Activated CD8-positive, alpha-beta memory T cell treated with anti-CD3 and anti-CD28 coated beads, Interleukin-2, amount 50 U/mL, for 48 hours (primary cell): ENCODE measurements at regions not wholly inside any gene's neighbourhood (a gene's known extent, or its start where the extent isn't known, plus 50 kb on each side); places are given as distances from the start of the nearest gene placed in this dataset.

Experiments
- DNase-seq: peaks from one replicate; pipeline ENCODE4 v3.0.0-alpha.2; 2020

DNA sequence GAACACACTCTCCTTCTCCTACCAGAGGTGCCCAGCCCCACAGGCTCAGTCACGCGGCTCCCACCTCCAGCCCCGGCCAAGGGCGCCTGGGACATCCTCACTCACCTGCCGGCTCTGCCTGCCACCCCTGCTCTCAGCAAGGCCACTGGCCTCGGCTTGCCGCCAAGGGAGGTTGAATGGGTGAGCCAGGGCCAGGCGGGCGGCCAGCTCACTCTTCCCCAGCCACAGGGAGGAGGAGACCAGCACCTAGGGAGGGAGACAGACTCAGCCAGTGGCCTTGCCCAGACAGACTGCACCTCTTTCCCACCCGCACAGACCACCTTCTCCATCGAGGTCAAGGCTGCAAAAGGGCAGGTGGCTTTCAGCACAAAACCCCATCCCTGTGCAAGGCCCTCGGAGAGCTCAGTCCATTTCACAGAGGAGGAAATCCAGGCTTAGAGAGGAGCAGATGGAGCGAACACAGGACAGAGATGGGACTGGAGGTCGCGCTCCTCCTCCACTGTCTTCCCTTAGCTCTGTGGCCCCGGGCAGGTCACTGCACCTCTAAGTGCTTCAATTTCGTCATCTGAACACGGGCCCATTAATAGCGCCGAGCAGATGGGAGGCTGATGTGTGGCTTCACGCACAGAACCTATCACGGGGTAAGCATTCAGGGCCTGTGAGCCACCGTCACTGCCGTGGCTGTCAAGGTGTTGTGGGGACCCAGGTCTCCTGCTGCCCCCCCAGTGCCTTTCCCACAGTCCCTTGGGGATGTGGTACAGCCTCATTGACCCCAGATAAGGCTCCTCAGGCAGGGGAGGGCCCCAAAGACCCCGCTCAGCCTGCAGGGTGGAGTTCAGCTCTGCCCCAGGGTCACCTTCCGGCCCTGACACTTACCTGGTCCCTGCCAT lies 56.1 kb downstream of the RMI2 start:
- DNase-seq: no peak

DNA sequence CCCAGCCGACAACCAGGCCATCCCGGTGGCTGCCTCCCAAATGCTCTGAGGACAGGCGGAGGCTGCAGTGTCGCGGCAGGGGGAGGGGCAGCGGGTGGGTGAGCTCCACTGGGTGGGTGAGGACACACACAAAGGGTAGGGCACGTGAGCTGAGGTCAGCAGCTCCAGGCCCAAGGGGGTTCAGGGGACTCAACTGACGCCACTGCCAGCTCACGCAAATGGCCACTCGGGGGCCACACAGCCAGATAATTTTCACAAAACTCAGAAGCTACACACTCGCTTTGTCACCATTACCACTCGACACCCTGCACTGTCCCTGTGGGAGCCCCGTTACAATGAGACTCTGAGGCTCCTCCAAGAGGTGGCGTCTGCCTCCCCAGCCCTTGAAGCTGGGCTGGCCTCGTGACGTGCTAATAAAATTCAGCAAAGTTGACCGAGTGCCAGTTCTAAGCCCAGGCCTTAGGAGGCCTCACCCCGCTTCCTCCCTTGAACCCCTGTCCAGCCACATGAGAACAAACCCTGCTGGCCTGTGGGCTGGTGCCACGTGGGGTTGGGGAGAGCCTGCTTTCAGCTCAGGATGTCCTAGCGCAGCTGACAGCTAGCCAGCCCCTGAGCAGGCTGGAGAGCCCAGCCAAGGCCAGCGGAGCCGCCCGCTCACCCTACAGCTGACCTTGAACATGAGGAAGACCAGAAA lies 56.9 kb downstream of the RMI2 start:
- no peak for DNase-seq

DNA sequence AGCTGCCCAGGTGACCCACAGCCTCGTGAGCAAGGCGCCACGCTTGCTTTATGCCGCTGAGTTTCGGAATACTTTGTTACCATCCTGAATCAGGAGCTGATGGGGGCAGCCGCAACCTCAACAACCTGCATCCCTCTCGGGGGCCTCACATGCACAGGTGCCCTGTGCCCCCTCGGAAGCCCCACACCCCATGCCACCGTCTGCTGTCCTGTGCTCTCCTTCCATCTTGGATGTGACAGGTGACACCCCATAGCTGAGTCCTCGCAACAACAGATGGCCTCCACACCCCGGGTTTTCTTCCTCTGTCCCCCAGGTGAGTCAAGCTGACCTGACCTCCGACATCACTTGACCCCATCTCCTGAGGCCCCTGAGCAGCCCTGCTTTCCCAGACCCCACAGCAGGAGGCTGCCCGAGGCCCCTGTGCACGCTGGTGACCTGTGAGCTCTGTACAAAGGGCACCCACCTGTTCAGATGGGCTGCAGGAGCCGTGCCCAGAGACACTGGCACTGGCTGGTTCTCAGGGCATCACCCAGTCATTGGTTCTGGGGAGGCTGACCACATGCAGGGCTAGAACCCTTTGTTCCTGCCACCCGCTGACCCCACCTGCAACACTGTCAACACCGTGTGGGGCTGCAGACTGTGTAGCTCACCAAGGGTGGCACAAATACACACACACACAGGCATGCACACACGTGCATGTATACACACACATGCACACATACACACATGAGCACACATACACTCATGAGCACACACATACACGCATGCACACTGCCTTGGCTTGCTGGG lies 57.7 kb downstream of the RMI2 start:
- no peak for DNase-seq

DNA sequence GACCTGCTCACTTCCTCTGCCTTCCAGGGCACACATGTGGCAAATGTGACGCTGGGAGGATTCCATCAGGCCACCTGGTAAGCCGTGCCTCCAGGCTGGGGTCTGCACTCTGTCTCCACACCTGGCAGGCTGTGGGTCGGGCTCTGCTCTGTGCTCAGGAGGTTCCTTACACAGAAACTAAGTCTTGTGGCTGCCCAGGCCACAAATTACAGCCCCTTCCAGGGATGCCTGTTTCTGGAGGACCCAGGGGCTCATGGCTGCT lies 58.2 kb downstream of the RMI2 start:
- no peak for DNase-seq

DNA sequence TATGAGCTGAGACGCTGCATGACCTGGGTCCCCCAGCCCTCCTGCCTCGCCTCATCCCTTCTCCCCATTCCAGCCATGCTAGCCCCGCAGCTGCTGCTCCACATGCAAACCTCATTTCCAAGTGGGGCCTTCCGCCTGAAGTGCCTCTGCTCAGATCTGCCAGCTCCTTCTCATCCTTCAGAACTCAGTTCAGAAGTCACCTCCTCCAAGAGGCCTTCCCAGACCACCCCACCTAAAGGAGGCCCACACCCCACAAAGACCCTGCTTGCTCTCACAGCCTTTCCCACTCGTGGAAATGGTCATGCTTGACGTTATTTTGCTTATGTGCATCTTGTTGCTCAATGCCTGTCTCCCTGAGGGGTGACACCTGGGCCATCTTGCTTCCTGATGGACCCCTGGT lies 58.7 kb downstream of the RMI2 start:
- DNase-seq: no peak

DNA sequence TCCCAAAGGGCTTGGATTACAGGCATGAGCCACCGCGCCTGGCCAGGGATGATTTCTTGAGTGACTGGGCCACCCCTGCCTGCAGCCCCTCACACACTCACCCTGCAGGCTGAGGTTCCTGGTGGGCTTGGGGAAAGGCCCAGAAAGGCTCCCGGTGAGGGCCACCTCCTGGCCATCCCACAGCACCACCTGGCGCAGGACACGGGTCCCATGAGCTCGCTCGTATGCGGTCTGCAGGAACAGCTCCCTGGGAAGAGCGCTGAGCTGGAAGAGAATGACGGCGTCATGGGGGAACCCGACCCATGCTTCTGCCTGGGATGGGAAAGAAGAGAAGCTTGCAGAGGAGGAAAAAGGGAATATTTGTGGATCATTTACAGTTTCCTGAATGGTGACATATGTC lies 59.3 kb downstream of the RMI2 start:
- no peak for DNase-seq

DNA sequence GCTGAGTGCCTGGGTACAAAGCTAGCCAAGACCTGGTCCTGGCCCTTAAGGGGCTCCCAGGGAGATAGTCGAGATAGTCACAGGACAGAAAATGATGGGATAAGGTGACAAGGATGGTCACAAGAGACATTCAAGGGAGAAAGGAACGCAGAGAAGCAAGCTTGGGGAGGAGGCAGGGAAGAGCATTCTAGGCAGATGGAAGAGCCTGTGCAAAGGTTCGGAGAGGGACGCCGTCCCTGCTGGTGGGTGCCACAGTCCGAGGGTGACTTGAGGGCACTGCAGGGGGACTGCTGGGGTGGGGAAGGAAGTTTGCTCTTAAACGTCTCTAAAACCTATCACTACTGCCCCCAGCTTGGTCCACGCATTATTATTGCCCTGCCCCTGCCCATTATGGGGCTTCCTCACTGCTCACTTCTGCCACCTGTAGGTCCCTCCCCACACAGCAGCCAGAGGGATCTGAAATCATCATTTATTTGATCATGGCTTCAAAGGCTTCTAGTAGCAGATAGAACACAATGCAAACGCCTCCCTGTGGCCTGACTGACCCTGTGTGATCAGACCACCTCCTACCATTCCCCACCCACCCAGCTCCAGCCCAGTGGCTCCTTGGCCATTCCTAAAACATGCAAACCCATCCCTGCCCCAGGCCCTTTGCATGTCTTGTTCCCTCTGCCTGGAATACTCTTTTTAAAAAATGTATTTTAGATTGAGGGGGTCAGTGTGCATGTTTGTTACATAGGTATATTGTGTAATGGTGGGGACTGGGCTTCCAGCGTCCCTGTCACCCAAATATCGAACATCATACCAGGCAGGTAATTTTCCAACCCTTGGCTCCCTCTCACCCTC lies 60.3 kb downstream of the RMI2 start:
- peak; percentile 74 for DNase-seq

DNA sequence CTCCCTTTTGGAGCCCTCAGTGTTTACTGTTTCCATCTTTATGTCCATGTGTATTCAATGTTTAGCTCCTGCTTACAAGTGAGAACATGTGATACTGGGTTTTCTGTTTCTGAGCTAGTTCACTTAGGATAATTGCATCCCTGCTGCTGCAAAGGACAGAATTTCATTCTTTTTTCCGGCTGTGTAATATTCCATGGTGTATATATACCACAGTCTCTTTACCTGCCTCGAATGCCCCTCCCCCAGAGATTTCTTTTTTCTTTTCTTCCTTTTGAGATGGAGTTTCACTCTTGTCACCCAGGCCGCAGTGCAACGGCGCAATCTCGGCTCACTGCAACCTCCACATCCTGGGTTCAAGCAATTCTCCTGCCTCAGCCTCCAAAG lies 60.9 kb downstream of the RMI2 start:
- DNase-seq: no peak

DNA sequence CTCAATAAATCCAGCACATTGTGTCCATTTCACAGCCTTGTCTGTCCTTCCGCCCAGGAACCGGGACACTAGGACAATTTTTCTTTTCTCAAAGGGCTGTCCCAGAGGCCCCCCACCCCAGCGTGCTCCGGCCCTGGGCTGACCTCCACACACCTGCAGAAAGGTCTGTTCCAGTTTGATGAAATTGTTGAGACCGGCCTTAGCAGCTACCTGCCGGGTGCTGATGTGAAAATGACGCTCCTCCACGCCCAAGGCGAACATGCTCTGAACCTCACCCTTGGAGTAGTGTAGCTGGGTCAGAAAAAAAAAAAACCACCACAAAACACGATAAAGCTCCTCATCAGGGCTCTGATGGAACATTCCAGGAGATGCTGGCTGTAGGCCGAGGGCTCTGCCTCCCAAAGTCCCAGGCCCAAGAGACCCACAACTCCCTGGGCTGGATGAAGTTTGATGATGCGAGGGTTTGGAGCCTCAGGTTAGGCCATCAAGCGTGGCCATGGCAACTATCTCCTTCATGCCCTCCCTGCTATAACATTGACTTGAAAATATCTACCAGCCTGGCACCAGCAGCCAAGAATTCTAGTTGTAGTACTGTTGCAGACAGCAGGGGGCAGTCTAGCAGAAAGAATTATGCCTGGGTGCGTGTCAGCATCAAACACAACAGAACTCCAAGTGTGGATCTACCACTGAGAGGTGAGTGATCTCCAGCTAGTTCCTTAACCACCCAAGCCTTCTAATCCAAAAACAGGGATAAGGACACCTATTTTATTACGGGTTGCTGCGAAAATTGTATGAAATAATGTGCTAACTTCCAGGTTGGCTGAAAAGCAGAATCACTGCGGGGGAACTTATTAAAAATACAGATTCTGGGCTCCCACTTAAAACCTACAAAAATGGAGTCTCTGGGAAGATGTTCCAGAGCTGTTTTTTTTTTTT lies 62.1 kb downstream of the RMI2 start:
- peak; percentile 81 for DNase-seq

DNA sequence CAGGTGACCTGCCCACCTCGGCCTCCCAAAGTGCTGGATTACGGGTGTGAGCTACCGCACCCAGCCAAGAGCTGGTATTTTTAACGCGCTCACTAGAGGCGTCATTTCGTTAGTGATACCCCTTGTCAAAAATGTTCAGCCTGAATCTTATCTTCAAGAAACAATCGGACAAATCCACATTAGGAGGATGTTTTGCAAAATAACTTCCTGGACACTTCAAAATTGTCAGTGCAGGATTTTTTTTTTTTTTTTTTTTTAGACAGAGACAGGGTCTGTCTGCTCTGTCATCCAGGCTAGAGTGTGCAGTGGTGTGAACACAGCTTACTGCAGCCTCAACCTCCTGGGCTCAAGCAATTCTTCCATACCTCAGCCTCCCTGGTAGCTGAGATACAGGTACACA lies 63.0 kb downstream of the RMI2 start:
- DNase-seq: no peak

DNA sequence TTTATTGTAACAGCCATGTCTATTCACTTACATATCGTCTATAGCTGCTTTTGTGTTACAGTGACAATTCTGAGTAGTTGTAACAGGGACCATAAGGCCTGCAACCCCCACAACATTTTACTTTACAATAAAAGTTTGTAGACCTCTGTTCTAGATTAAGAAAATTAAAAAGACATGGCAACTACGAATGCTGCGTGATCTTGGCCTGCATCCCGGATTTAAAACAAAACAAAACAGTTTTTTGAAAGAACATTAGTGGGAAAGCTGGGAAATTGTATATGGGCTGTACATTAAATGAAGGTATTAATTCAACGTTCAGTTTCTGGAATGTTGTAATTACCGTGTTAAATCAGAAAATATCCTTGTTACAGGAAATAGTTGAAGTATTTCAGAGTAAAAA lies 64.1 kb downstream of the RMI2 start:
- DNase-seq: no peak

DNA sequence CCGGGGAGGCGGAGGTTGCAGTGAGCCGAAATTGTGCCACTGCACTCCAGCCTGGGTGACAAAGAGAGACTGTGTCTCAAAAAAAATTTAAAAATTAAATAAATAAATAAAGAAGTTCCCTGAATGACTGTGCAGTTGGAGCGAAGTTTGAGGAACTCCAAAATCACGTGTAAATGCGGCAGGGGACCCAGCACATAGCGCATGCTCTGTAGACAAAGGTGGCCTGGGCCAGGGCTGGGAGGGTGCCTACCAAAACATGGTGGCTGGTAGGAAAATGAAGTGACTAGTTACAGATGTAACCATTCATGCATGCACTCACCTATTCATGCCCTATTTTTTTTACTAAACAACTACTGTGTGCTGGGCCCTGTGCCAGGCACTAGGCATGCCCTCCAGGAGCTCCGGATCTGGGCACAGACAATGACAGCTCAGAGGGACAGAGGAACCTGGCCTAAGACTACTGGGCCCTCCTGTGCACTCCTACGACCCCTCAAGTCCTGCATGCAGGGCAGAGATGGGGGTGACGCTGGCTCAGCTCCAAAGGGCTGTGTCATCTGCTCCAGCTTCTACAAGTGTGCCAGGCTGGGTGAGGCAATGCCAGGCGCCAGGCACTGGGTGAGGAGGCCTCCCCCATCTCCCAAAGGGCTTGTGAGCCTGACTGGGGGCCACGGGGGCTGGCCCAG lies 65.3 kb downstream of the RMI2 start:
- no peak for DNase-seq

DNA sequence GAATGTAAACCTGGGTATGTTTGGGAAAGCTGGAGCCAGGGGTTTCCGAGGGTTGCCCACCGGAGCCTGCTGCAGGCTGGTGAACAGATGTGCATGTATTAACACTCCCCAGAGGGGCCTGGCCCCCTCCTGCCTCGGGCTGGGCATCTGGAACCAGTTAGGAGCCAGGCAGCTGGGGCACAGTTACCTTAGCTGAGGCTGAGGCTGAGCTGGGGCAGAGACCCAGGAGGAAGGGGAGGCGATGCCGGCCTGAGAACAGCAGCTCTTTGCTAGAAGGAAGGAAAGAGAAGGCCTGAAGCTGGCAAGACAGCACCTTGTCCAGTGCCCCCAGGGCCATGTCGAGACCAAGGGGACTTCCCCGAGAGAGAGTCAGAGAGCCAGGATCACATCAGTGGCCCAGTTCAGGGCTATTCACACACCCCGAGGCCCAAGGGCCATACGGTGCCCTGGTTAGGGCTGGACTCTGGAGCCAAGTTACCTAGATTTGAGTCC lies 65.8 kb downstream of the RMI2 start:
- no peak for DNase-seq

DNA sequence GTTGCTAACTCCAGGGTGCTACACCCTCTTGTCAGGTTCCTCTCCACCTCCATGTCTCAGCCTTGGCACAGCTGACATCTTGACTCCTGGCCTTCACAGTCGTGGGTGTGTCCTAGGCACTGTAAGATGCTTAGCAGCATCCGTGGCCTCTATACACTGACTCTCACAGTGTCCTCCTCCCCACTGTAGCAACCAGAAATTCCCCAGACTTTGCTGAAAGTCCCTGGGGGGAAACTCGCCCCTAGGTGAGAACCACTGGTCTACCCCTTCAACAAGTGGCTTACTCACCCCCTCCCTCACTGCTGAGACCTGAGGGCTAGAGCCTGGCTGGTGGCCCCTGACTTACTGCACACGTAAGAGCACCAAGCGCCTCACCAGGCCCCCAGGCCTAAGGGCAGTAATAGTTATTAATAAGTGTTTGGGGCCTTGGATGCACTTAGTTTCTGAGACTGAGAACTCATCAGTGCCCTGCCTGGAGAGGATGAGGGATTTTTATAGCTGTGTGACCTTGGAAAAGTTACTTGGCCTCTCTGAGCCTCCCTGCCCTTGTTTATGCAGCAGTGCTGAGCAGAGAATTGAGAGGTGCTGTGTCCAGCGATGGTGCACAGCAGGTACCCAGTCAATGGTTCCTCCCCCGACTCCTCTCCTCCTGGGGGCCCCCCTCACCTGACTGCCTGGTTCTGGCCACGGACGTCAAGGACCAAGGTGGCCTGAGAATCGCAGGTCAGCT lies 67.1 kb downstream of the RMI2 start:
- DNase-seq: no peak

DNA sequence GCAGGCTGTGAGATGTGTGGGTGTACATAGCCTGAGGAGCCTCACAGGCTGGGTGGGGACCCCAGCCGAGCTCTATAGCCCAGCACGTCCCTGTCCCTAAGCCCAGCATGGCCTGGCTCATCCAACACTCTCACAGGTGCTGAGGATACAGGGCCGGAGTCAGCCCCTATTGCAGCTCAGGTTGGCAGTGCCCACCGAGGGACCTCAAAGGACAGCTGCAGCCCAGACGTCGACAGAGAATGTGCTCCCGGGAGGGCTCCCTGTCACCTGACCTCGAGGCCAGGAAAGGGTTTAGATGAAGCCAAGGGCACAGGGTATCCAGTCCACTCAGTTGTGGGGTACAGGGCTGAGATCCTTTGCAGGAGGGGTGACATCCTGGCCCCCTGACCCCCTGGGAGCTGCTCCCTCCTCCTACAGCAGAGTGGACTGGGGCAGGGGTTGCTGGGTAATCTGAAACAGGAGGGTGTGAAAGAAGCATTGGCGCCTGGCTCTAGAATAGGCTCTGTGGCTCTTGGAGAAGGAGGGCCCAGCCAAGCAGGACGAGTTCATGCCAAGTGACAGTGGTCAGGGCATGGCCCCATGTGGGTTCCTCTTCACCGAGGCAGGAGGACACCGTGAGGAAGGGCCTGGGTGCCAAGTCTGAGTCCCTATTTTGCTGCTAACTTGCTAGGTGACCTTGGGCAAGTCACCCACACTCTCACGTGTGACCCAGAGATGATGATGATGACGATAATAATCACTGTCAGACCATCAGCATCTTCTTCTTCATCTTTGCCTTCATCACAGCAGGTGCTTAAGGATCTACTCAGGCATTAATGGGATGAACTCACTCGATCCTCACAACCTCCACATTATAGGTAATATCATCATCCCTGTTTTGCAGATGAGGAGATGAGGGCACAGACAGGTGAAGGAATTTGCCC lies 68.0 kb downstream of the RMI2 start:
- DNase-seq: no peak

DNA sequence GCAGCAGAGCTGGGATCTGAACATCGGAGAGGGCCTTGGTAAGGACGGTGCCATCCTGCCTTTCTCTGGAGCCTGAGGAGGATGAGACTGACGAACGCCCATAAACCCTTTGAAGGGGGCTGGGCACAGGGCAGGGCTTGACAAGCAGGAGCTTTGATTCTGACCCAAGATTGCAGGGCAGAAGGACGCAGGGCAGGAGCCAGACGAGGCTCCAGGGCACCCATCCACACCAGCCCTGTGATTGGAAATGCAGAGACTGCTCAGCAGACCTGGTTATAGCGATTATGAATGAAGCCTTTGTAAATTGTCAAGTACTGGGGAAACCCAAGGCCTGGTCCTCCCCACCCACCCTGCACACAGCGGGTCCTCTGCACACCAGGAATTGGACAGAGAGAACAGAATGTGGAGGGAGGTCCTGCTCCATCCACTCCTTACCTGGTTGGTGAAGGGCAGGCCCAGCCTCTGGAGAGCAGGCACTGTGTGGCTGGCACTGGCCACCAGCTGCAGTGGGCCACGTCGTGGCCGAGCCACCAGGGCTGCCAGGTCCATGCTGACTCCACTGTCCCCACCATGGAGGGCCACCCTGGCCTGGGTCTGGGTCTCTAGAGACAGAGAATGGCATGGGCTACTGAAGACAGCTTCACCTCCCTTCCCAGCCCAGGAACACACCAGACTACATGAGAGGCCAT lies 68.8 kb downstream of the RMI2 start:
- DNase-seq: no peak

DNA sequence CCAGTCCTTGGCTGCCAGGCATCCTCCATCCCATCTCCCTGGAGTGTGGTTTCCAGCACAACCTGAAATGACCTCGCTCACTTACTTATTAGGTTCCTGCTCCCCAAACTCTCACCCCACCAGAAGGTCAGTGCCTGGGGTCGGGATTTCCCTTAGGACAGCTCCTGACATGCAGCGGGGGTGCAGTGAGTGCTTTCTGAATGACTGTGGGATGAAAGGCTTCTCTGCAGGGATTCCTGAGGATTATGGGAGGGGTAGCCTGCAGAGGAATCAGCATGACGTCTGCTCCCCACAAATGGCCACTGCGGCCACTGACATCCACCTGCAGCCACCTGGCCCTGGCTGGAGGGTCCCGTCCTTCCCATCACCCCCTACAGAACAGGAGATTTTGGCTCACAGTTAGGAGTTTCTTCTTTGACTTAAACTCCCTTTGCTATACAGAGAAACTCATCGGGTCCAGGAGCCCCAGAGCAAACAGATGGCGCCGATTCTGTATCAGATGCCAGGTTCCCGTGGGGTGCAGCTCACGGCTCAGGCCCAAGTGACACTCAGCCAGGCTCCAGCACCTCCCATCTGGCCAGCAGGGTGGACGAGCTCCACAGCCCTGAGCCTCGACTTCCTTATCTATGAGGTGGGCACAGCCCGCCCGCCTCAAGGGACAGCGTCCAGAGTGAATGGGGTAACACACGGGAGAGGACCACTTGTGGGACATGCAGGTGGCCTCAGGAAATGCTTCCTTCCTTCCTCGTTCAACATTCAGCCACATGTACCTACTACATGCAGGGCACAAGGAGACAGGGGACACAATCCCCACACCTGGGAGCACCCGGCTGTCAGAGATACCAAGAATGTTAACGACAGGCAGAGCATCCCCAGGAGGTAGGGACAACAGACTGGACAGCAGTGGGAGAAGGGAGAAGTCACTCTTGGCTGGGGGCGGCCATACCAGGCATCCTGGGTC lies 69.8 kb downstream of the RMI2 start:
- no peak for DNase-seq
